DOHH2 (cell line): ENCODE measurements at regions not wholly inside any gene's neighbourhood (a gene's known extent, or its start where the extent isn't known, plus 50 kb on each side); places are given as distances from the start of the nearest gene placed in this dataset.

Experiments used
- H3F3A ChIP-seq: fragments of 200-600 bp; sonication (generic), shearing (Covaris generic); 2 replicates; pipeline ENCODE4 v1.6.0; 2016; ENCODE audit warnings: antibody characterized with exemption, mild to moderate bottlenecking; ENCODE audit not compliant: control insufficient read depth, insufficient read depth
- H3K27ac ChIP-seq: fragments of 200-600 bp; sonication (generic); 2 replicates; pipeline ENCODE4 v1.5.1; 2014; ENCODE audit warnings: low read depth, mild to moderate bottlenecking, low read length, moderate library complexity
- H3K27me3 ChIP-seq: fragments of 200-600 bp; sonication (generic); 2 replicates; pipeline ENCODE4 v1.6.1; 2014; ENCODE audit warnings: mild to moderate bottlenecking, low read length, mixed read lengths; ENCODE audit not compliant: control insufficient read depth
- H3K36me3 ChIP-seq: fragments of 200-600 bp; sonication (generic); 2 replicates; pipeline ENCODE4 v1.6.1; 2014; ENCODE audit warnings: mild to moderate bottlenecking, low read length, moderate library complexity, mixed read lengths; ENCODE audit not compliant: control insufficient read depth
- H3K4me1 ChIP-seq: fragments of 200-600 bp; sonication (generic); 2 replicates; pipeline ENCODE4 v1.6.1; 2014; ENCODE audit warnings: mild to moderate bottlenecking, low read length, mixed read lengths; ENCODE audit not compliant: control insufficient read depth
- H3K4me2 ChIP-seq: fragments of 200-600 bp; sonication (generic); 2 replicates; pipeline ENCODE4 v1.6.0; 2014; ENCODE audit warnings: mild to moderate bottlenecking, low read length, moderate library complexity
- H3K4me3 ChIP-seq: fragments of 200-600 bp; sonication (generic); 2 replicates; pipeline ENCODE4 v1.5.1; 2014; ENCODE audit warnings: mild to moderate bottlenecking, low read length, mixed read lengths
- H3K79me2 ChIP-seq: fragments of 200-600 bp; sonication (generic); 2 replicates; pipeline ENCODE4 v1.6.1; 2014; ENCODE audit warnings: mild to moderate bottlenecking, low read length, mixed read lengths; ENCODE audit not compliant: control insufficient read depth
- H3K9me2 ChIP-seq: fragments of 200-600 bp; sonication (generic); replicated peaks from 2 replicates; pipeline ENCODE4 v1.6.1; 2014; ENCODE audit warnings: mild to moderate bottlenecking, low read length, mixed read lengths; ENCODE audit not compliant: control insufficient read depth
- H3K9me3 ChIP-seq: fragments of 200-600 bp; sonication (generic); 2 replicates; pipeline ENCODE4 v1.6.1; 2014; ENCODE audit warnings: antibody characterized with exemption, low read length, mixed read lengths; ENCODE audit not compliant: control insufficient read depth, insufficient read depth
- H4K20me1 ChIP-seq: fragments of 200-600 bp; sonication (generic); 2 replicates; pipeline ENCODE4 v1.6.0; 2014; ENCODE audit warnings: low read depth, mild to moderate bottlenecking, antibody characterized with exemption, low read length, moderate library complexity; ENCODE audit not compliant: control insufficient read depth, insufficient read depth
- EZH2phosphoT487 ChIP-seq: fragments of 200-600 bp; sonication (generic); IDR thresholded peaks from 2 replicates; pipeline ENCODE4 v1.6.1; 2017; ENCODE audit warnings: borderline replicate concordance, mild to moderate bottlenecking, antibody characterized with exemption, low read length, moderate library complexity, mixed read lengths
- TF ChIP-seq, protein P1 (sequence below): fragments of 200-600 bp; sonication (generic); IDR thresholded peaks from one replicate; pipeline ENCODE4 v1.5.1; 2014; ENCODE audit warnings: antibody characterized with exemption, mild to moderate bottlenecking, low read depth, low read length; ENCODE audit not compliant: poor library complexity, severe bottlenecking

DNA sequence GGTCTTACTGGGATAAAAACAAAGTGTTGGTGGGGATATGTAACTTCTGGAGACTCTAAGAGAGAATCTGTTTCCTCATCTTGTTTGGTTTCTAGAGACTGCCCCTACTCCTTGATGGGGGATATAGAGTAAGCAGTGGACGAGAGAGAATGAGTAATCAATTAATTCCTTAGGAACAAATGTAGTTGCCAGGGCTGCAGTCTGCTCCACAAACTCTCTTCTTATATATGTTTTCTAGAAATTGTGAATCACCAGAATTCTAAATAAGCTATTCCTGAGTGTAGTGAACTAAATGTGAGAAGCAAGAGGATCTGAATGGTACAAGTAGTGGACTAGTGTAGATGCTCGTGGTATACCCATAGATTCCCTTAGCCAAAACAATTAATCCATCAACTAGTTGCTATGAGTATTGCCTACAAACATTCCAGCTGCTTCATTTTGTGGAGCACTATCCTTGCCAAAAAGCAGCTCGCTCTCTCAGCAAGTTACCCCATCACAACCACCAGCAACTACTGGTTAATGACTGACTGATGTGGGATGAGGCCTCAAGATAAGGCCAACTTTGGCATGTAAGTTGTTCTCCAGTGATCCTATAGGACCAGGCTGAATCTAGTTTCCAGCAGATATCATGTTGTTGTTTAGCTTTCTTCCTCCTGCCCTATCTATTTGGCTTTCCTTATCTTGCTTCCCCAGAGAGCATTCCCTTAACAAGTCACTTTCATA lies 273.0 kb downstream of the SLC7A11 start:
- Histone ChIP-seq H3K9me2 (no peaks in the 10 kb centered on the region), H3K9me3 (no peaks in the 10 kb centered on the region), H3K27ac (no peak overlapping the region), H4K20me1 (no peaks in the 10 kb centered on the region), H3K27me3 (no peaks in the 10 kb centered on the region), H3K79me2 (no peaks in the 10 kb centered on the region), H3K4me1 (no peaks in the 10 kb centered on the region), H3K4me3 (no peak overlapping the region), H3F3A (no peaks in the 10 kb centered on the region), H3K4me2 (no peak overlapping the region), H3K36me3 (no peaks in the 10 kb centered on the region)
- no peak for TF ChIP-seq EZH2phosphoT487
- TF ChIP-seq, protein P1, sequence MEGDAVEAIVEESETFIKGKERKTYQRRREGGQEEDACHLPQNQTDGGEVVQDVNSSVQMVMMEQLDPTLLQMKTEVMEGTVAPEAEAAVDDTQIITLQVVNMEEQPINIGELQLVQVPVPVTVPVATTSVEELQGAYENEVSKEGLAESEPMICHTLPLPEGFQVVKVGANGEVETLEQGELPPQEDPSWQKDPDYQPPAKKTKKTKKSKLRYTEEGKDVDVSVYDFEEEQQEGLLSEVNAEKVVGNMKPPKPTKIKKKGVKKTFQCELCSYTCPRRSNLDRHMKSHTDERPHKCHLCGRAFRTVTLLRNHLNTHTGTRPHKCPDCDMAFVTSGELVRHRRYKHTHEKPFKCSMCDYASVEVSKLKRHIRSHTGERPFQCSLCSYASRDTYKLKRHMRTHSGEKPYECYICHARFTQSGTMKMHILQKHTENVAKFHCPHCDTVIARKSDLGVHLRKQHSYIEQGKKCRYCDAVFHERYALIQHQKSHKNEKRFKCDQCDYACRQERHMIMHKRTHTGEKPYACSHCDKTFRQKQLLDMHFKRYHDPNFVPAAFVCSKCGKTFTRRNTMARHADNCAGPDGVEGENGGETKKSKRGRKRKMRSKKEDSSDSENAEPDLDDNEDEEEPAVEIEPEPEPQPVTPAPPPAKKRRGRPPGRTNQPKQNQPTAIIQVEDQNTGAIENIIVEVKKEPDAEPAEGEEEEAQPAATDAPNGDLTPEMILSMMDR: no peak

DNA sequence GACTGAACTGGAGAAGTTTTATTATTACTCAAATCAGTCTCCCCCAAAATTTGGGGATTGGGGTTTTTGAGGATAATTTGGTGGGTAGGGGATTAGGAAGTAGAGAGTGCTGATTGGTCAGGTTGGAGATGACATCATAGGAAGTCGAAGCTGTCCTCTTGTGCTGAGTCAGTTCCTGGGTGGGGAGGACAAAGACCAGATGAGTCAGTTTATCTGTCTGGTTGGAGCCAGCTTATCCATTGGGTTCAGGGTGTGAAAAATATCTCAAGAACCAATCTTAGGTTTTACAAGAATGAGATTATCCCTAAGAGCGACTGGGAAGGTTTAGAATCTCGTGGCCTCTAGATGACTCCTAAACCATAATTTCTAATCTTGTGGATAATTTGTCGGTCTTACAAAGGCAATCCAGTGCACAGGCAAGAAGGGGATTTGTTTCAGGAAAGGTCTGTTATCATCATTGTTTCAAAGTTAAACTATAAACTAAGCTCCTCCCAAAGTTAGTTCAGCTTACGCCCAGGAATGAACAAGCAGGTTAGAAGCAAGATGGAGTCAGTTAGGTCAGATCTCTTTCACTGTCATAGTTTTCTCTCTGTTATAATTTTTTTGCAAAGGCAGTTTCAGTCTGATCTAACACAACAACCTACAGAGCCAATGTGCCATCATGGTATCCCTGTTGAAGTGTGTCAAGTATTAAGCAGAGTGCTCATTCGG lies 274.5 kb downstream of the SLC7A11 start:
- Histone ChIP-seq H3K79me2 (no peaks in the 10 kb centered on the region), H3K4me3 (no peak overlapping the region), H3F3A (no peaks in the 10 kb centered on the region), H3K27ac (no peak overlapping the region), H3K4me2 (no peak overlapping the region), H3K27me3 (no peaks in the 10 kb centered on the region), H3K9me2 (no peaks in the 10 kb centered on the region), H3K4me1 (no peaks in the 10 kb centered on the region), H3K9me3 (no peaks in the 10 kb centered on the region), H4K20me1 (no peaks in the 10 kb centered on the region), H3K36me3 (no peaks in the 10 kb centered on the region)
- TF ChIP-seq EZH2phosphoT487: no peak
- TF ChIP-seq, protein P1: no peak

DNA sequence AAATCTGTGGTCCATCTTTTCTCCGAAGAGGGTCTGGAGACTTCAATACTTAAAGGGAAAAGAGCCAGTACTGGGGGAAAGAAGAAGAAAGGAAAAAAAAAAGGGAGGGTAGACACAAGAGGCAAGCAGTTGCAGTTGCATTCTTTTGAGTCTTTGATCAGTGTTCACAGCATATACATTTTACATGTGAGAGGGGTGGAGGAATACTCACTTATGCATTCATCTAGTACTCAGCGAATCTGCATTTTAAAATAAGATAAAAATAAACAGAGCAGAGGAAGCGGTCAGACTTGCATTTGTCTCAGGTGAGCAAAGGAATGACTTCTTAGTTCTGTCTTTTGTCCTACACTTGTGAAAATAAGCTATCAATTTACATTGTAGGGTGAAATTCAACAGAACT lies 275.6 kb downstream of the SLC7A11 start:
- H4K20me1 ChIP-seq: no peaks in the 10 kb centered on the region
- no peaks in the 10 kb centered on the region for H3F3A ChIP-seq
- no peak overlapping the region for H3K4me3 ChIP-seq
- TF ChIP-seq EZH2phosphoT487: no peak
- TF ChIP-seq, protein P1: no peak
- no peak overlapping the region for H3K4me2 ChIP-seq
- no peak overlapping the region for H3K27ac ChIP-seq
- H3K79me2 ChIP-seq: no peaks in the 10 kb centered on the region
- no peaks in the 10 kb centered on the region for H3K9me2 ChIP-seq
- H3K4me1 ChIP-seq: no peaks in the 10 kb centered on the region
- H3K9me3 ChIP-seq: no peaks in the 10 kb centered on the region
- H3K27me3 ChIP-seq: no peaks in the 10 kb centered on the region
- H3K36me3 ChIP-seq: no peaks in the 10 kb centered on the region
